ENCODE measurements at regions not wholly inside any gene's neighbourhood (a gene's known extent, or its start where the extent isn't known, plus 50 kb on each side); places are given as distances from the start of the nearest gene placed in this dataset.

DNA sequence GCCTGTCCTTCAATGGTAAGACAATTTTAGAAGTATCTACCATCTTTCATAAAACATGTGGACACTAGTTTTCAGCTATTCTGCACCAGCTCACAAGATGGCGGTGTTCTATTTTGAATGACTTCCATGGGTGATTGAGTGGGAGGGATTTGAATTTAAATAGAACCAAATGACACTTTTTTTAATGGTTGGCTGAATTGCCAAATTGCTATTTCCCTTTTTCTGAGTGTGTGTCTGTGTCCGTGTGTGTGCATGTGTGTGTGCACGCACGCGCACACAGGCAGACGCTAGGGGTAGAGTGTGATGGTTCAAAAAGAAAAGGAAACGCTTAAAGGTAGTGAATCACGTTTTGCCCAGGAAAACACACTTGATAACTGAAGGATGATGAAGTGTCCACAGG is 362.6 kb downstream of the DAD1 start:
- Histone ChIP-seq H3K27me3 (ENCODE audit: low read depth) (no peaks in the 10 kb centered on the region), H3K4me3 (no peak overlapping the region), H3K4me1 (peaks cover 7% of the 10 kb centered on the region), H3K9me3 (no peaks in the 10 kb centered on the region), H3K27ac (no peak overlapping the region), H3K36me3 (no peaks in the 10 kb centered on the region)
- DNase-seq: peak; percentile 46
- TF ChIP-seq, protein P1, sequence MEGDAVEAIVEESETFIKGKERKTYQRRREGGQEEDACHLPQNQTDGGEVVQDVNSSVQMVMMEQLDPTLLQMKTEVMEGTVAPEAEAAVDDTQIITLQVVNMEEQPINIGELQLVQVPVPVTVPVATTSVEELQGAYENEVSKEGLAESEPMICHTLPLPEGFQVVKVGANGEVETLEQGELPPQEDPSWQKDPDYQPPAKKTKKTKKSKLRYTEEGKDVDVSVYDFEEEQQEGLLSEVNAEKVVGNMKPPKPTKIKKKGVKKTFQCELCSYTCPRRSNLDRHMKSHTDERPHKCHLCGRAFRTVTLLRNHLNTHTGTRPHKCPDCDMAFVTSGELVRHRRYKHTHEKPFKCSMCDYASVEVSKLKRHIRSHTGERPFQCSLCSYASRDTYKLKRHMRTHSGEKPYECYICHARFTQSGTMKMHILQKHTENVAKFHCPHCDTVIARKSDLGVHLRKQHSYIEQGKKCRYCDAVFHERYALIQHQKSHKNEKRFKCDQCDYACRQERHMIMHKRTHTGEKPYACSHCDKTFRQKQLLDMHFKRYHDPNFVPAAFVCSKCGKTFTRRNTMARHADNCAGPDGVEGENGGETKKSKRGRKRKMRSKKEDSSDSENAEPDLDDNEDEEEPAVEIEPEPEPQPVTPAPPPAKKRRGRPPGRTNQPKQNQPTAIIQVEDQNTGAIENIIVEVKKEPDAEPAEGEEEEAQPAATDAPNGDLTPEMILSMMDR (IDR thresholded peaks at IDR 0.05): peak; percentile 21
- ATAC-seq: peak; percentile 74 to 79
- intact Hi-C loops (cut with DNase I): no loop called here

DNA sequence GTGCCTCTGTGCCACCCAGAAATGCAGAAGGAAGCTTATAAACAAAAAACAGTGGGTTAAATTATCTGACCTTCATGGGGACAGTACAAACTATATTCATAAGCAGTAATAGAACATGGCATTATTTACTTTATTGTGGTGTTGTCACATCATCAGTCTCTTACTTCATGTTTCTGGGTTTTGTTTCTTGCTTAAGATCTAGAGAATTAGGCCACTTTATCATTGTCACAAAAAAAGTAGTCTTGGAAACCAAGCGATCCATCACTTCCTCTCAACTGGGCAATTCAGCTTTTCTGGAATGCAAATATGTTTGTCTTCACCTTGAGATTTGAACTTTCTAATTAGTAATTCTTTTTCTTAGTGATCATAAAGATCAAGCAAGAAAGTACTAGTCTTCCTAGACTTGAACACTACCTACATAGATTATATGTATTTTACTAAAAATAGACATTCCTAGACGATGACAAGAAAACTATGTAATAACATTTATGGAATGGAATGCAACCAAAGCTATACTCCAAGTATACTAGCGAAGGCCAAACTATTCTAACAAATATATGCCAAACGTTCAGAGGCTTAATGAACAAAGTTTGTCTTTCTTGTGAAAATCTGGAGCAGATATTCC is 363.4 kb downstream of the DAD1 start:
- no peaks in the 10 kb centered on the region for H3K9me3 ChIP-seq
- no peak overlapping the region for H3K27ac ChIP-seq
- no peaks in the 10 kb centered on the region for H3K36me3 ChIP-seq
- no peaks in the 10 kb centered on the region for H3K27me3 ChIP-seq (ENCODE audit: low read depth)
- ATAC-seq (no peak), DNase-seq (no peak)
- TF ChIP-seq, protein P1 (IDR thresholded peaks at IDR 0.05): no peak
- no peak overlapping the region for H3K4me3 ChIP-seq
- intact Hi-C loops (cut with DNase I): no loop called here
- peaks cover 7% of the 10 kb centered on the region for H3K4me1 ChIP-seq

DNA sequence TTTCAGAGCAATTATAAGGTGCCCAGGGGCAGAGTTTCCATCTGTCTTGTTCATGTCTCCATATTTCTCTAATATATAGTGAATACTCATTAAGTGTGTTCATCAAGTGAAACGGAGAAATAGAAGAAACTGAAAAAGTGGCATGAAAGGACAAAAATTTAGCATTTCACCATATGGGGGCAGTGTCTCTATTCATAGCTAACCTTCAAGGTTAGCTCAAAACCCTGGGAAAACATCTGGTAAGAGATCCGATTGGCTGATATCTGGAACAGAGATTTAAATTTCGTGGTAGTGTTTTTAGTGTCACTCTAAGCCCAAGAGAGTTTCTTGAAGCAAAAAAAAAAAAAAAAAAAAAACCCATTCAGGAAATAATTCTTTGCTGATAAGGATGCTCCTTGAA is 367.5 kb downstream of the DAD1 start:
- H3K36me3 ChIP-seq: no peaks in the 10 kb centered on the region
- H3K9me3 ChIP-seq: no peaks in the 10 kb centered on the region
- H3K4me3 ChIP-seq: no peak overlapping the region
- ATAC-seq (no peak), DNase-seq (no peak)
- H3K4me1 ChIP-seq: peaks cover 7% of the 10 kb centered on the region
- no peaks in the 10 kb centered on the region for H3K27me3 ChIP-seq (ENCODE audit: low read depth)
- intact Hi-C loops (cut with DNase I): no loop called here
- no peak overlapping the region for H3K27ac ChIP-seq
- TF ChIP-seq, protein P1 (IDR thresholded peaks at IDR 0.05): peak; percentile 33

DNA sequence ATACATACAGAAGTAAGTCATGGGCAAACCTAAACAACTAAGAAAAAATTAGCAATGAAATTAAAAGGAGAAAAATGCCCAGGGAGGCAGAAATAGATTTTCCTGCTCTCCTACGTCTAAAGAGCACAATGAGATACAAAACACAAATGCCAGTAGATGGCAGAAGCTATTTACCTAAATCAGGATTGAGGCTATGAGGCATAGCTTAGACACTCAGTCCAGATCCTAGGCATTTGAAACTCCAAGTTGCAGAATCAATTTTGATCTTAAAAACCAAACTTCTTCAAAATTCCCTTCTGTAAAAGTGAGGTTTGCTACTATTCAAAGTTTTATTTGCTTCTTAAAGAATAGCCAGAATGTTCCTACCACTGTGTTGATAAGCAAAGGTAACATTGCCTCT is 368.6 kb downstream of the DAD1 start:
- ATAC-seq (no peak), DNase-seq (no peak)
- no peaks in the 10 kb centered on the region for H3K27me3 ChIP-seq (ENCODE audit: low read depth)
- no peaks in the 10 kb centered on the region for H3K4me1 ChIP-seq
- TF ChIP-seq, protein P1 (IDR thresholded peaks at IDR 0.05): no peak
- H3K36me3 ChIP-seq: no peaks in the 10 kb centered on the region
- no peaks in the 10 kb centered on the region for H3K9me3 ChIP-seq
- H3K27ac ChIP-seq: no peak overlapping the region
- H3K4me3 ChIP-seq: no peak overlapping the region
- intact Hi-C loops (cut with DNase I): no loop called here

DNA sequence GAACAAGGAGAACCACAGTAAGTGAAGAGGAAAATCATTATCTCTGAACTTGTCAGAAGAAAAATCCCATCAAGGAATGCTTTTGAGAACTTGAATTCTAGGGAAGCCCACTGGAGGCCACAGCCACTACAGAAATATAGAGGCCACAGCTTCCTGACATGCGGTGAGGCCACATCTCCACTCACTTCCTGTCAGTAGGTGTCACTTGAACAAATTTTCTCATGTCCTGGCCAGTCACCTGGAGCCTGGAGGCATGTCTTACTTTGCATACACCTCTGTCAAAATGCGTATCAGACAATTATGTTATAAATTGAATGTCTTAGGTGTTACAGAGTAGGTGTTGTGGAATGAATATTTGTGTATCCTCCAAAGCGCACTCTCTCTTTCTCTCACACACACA is 370.3 kb downstream of the DAD1 start:
- intact Hi-C loops (cut with DNase I): no loop called here
- no peaks in the 10 kb centered on the region for H3K27me3 ChIP-seq (ENCODE audit: low read depth)
- no peak overlapping the region for H3K27ac ChIP-seq
- TF ChIP-seq, protein P1 (IDR thresholded peaks at IDR 0.05): no peak
- ATAC-seq: no peak
- H3K9me3 ChIP-seq: no peaks in the 10 kb centered on the region
- no peaks in the 10 kb centered on the region for H3K4me1 ChIP-seq
- DNase-seq: no peak
- no peak overlapping the region for H3K4me3 ChIP-seq
- no peaks in the 10 kb centered on the region for H3K36me3 ChIP-seq
